OCI-LY3 (cell line): ENCODE measurements at regions not wholly inside any gene's neighbourhood (a gene's known extent, or its start where the extent isn't known, plus 50 kb on each side); places are given as distances from the start of the nearest gene placed in this dataset.
"Not testable (repeated sequence)": the region's sequence is repeated elsewhere in the genome, so short reads cannot be mapped to it uniquely, and the experiment has no call there.

ENCODE experiments used
- H2AFZ ChIP-seq: fragments of 200-600, 300-600 bp; shearing (Covaris generic); 2 replicates; pipeline ENCODE4 v1.6.0; 2014; ENCODE audit warnings: antibody characterized with exemption, low read depth, low read length
- H3K27ac ChIP-seq: fragments of 200-600, 300-600 bp; sonication (generic); 2 replicates; pipeline ENCODE4 v1.5.1; 2014; ENCODE audit warnings: mild to moderate bottlenecking, low read length, moderate library complexity, mixed read lengths
- H3K27me3 ChIP-seq: fragments of 200-600, 300-600 bp; sonication (generic); 2 replicates; pipeline ENCODE4 v1.6.1; 2014; ENCODE audit warnings: low read depth, low read length, mixed read lengths
- H3K36me3 ChIP-seq: fragments of 200-600, 300-600 bp; sonication (generic); replicated peaks from 2 replicates; pipeline ENCODE3; 2014; ENCODE audit warnings: low read depth, low read length, mixed read lengths
- H3K4me1 ChIP-seq: fragments of 300-600, 200-600 bp; sonication (generic); 2 replicates; pipeline ENCODE4 v1.6.1; 2014; ENCODE audit warnings: low read length, mixed read lengths
- H3K4me2 ChIP-seq: fragments of 200-600, 300-600 bp; sonication (generic); 2 replicates; pipeline ENCODE4 v1.6.1; 2014; ENCODE audit warnings: low read length, mixed read lengths
- H3K4me3 ChIP-seq: fragments of 300-600, 200-600 bp; sonication (generic); 2 replicates; pipeline ENCODE4 v1.5.1; 2014; ENCODE audit warnings: antibody characterized with exemption, mild to moderate bottlenecking, low read length, moderate library complexity
- H3K79me2 ChIP-seq: fragments of 300-600, 200-600 bp; shearing (Covaris generic); 2 replicates; pipeline ENCODE4 v1.6.1; 2014; ENCODE audit warnings: mild to moderate bottlenecking, low read length, mixed read lengths
- H3K9ac ChIP-seq: fragments of 300-600, 200-600 bp; shearing (Covaris generic); 2 replicates; pipeline ENCODE4 v1.6.0; 2014; ENCODE audit warnings: mild to moderate bottlenecking, low read length, moderate library complexity
- H3K9me3 ChIP-seq: fragments of 200-600, 300-600 bp; shearing (Covaris generic); 2 replicates; pipeline ENCODE4 v1.6.1; 2014; ENCODE audit warnings: low read length, mixed read lengths; ENCODE audit not compliant: insufficient read depth
- H4K20me1 ChIP-seq: fragments of 200-600, 300-600 bp; sonication (generic); 2 replicates; pipeline ENCODE4 v1.6.1; 2016; ENCODE audit warnings: low read length, mixed read lengths; ENCODE audit not compliant: insufficient read depth
- CTCF ChIP-seq: fragments of 200-600, 300-600 bp; sonication (generic); IDR thresholded peaks from 2 replicates; pipeline ENCODE4 v1.5.1; 2014; ENCODE audit warnings: antibody characterized with exemption, low read length, low read depth
- EZH2phosphoT487 ChIP-seq: fragments of 200-600 bp; shearing (Covaris generic); IDR thresholded peaks from 2 replicates; pipeline ENCODE4 v1.6.1; 2018; ENCODE audit warnings: antibody characterized with exemption, mixed run types, low read depth

GRCh38 chr17:34741967-34742366, 162.6 kb downstream of the TMEM132E start:
- H3K9me3 ChIP-seq, result no peaks in the 10 kb centered on the region
- no peak overlapping the region for H3K4me3 ChIP-seq
- H3K4me2 ChIP-seq, result no peak overlapping the region
- H2AFZ ChIP-seq, result no peak overlapping the region
- H3K27me3 ChIP-seq, result peaks cover 16% of the 10 kb centered on the region; the same call in 1 of the 2 replicates
- no peaks in the 10 kb centered on the region for H3K36me3 ChIP-seq
- no peak overlapping the region for H3K9ac ChIP-seq
- H3K79me2 ChIP-seq, result no peaks in the 10 kb centered on the region
- 0 out of 2 replicates have a peak, but pooled peaks cover 4% of the 10 kb centered on the region for H3K4me1 ChIP-seq
- no peak overlapping the region for H3K27ac ChIP-seq
- no peak for TF ChIP-seq CTCF
- no peak for TF ChIP-seq EZH2phosphoT487
- H4K20me1 ChIP-seq, result no peaks in the 10 kb centered on the region

GRCh38 chr17:34740565-34741520, 161.5 kb downstream of the TMEM132E start:
- Histone ChIP-seq H2AFZ (no peak overlapping the region), H3K27me3 (peaks cover 16% of the 10 kb centered on the region)

DNA sequence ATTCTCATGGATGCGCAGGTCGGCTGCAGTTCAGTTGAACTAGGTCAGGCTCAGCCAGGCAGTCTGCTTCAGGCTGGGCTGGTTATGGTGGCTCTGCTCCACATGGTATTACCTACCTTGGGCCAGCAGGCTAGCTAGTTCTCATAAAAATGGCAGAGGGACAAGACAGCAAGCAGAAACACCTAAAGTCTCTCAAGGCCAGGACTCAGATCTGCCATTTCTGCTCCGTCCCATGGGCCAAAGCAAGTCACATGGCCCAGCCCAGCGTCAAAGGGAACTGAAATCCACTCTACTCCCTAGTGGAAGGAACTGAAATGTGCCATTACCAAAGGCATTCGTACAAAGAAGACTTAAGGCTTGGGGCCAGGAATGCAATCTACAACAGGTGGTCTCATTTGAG, 160.0 kb downstream of the TMEM132E start:
- H3K27me3 ChIP-seq, result peaks cover 22% of the 10 kb centered on the region
- no peaks in the 10 kb centered on the region for H3K79me2 ChIP-seq
- 0 out of 2 replicates have a peak, but pooled peaks cover 4% of the 10 kb centered on the region for H3K4me1 ChIP-seq
- TF ChIP-seq EZH2phosphoT487 (no peak), CTCF (no peak)
- no peaks in the 10 kb centered on the region for H3K9me3 ChIP-seq
- H3K4me2 ChIP-seq, result no peak overlapping the region
- no peaks in the 10 kb centered on the region for H4K20me1 ChIP-seq
- H3K36me3 ChIP-seq, result no peaks in the 10 kb centered on the region
- no peak overlapping the region for H2AFZ ChIP-seq
- H3K9ac ChIP-seq, result no peak overlapping the region
- no peak overlapping the region for H3K27ac ChIP-seq
- no peak overlapping the region for H3K4me3 ChIP-seq

More at GRCh38 chr17:34740565-34741520, 161.5 kb downstream of the TMEM132E start:
- Histone ChIP-seq H3K4me1 (0 out of 2 replicates have a peak, but pooled peaks cover 4% of the 10 kb centered on the region), H3K4me2 (no peak overlapping the region), H3K9ac (no peak overlapping the region), H3K9me3 (no peaks in the 10 kb centered on the region), H3K36me3 (no peaks in the 10 kb centered on the region), H4K20me1 (no peaks in the 10 kb centered on the region), H3K79me2 (no peaks in the 10 kb centered on the region), H3K4me3 (no peak overlapping the region), H3K27ac (no peak overlapping the region)
- TF ChIP-seq EZH2phosphoT487, result no peak
- no peak for TF ChIP-seq CTCF

DNA sequence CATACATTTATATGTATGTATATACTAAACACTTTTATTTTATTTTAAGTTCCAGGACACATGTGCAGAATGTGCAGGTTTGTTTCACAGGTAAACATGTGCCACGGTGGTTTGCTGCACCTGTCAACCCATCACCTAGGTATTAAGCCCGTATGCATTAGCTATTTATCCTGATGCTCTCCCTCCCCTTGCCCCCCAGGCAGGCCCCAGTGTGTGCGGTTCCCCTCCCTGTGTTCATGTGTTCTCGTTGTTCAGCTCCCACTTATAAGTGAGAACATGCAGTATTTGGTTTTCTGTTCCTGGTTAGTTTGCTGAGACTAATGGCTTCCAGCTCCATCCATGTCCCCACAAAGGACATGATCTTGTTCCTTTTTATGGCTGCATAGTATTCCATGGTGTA, 158.3 kb downstream of the TMEM132E start:
- not testable (repeated sequence) for H3K27ac ChIP-seq, H3K4me3 ChIP-seq, H3K36me3 ChIP-seq, H3K9ac ChIP-seq, H3K9me3 ChIP-seq, H4K20me1 ChIP-seq, H2AFZ ChIP-seq, H3K4me1 ChIP-seq, H3K4me2 ChIP-seq, H3K79me2 ChIP-seq
- H3K27me3 ChIP-seq, result peaks cover 19% of the 10 kb centered on the region
